ENCODE measurements at regions not wholly inside any gene's neighbourhood (a gene's known extent, or its start where the extent isn't known, plus 50 kb on each side); places are given as distances from the start of the nearest gene placed in this dataset.
A peak's percentile ranks its signal among the peaks of the same experiment; 100 is the strongest.
"Not testable (repeated sequence)": the region's sequence is repeated elsewhere in the genome, so short reads cannot be mapped to it uniquely, and the experiment has no call there.

- DNase-seq: no peak
These were observed 111.6 kb upstream of the CD82 start for GRCh38 chr11:44453871-44454270.

GRCh38 chr11:44454666-44455065 lies 110.8 kb upstream of the CD82 start:
- DNase-seq: no peak

GRCh38 chr11:44456544-44457300 lies 108.7 kb upstream of the CD82 start:
- DNase-seq: no peak

GRCh38 chr11:44457862-44458261 lies 107.6 kb upstream of the CD82 start:
- no peak for DNase-seq

GRCh38 chr11:44463751-44464150 lies 101.7 kb upstream of the CD82 start:
- no peak for DNase-seq

GRCh38 chr11:44464741-44465140 lies 100.7 kb upstream of the CD82 start:
- no peak for DNase-seq

- peak; percentile 32 for DNase-seq
These were observed 98.8 kb upstream of the CD82 start for GRCh38 chr11:44466531-44467205.

- no peak for DNase-seq
These were observed 98.0 kb upstream of the CD82 start for GRCh38 chr11:44467413-44467812.

- DNase-seq: no peak
These were observed 97.5 kb upstream of the CD82 start for GRCh38 chr11:44467931-44468330.

- DNase-seq: no peak
These were observed 97.0 kb upstream of the CD82 start for GRCh38 chr11:44468345-44468988.

- no peak for DNase-seq
These were observed 96.1 kb upstream of the CD82 start for GRCh38 chr11:44469412-44469811.

- no peak for DNase-seq
These were observed 94.6 kb upstream of the CD82 start for GRCh38 chr11:44470854-44471253.

GRCh38 chr11:44471603-44472002 lies 93.9 kb upstream of the CD82 start:
- DNase-seq: no peak

GRCh38 chr11:44472916-44473315 lies 92.5 kb upstream of the CD82 start:
- no peak for DNase-seq

- DNase-seq: no peak
These were observed 90.8 kb upstream of the CD82 start for GRCh38 chr11:44474702-44475101.

- no peak for DNase-seq
These were observed 90.3 kb upstream of the CD82 start for GRCh38 chr11:44475114-44475686.

GRCh38 chr11:44482338-44482737 lies 83.1 kb upstream of the CD82 start:
- not testable (repeated sequence) for DNase-seq

- no peak for DNase-seq
These were observed 81.4 kb upstream of the CD82 start for GRCh38 chr11:44483919-44484610.

- DNase-seq: peak; percentile 45
These were observed 77.1 kb upstream of the CD82 start for GRCh38 chr11:44488165-44488965.

- no peak for DNase-seq
These were observed 72.1 kb upstream of the CD82 start for GRCh38 chr11:44493383-44493782.

- DNase-seq: no peak
These were observed 71.5 kb upstream of the CD82 start for GRCh38 chr11:44493930-44494329.

- no peak for DNase-seq
These were observed 70.7 kb upstream of the CD82 start for GRCh38 chr11:44494785-44495184.

All from hindlimb muscle (tissue), 1 donor.